ENCODE measurements at regions not wholly inside any gene's neighbourhood (a gene's known extent, or its start where the extent isn't known, plus 50 kb on each side); places are given as distances from the start of the nearest gene placed in this dataset.

DNA sequence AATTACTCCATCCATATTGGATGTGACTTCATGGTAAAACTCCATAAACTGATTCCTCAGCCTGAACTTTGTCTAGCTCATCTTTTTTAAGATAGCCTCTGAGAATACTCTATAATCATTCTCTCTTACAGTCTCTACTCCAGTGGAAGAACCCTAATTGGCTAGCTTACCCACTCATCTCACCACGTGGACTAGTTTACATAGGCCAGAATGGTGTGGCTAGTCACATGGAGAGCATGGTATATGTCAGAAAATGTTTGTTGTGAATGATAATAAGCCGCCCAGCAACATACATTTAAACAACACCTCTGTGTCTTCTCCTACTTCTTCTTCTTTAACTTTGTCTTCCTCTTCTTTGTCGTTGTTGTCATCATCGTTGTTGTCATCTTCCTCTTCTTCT is 389.2 kb upstream of the LRRC3B start:
- TF ChIP-seq, protein P1, sequence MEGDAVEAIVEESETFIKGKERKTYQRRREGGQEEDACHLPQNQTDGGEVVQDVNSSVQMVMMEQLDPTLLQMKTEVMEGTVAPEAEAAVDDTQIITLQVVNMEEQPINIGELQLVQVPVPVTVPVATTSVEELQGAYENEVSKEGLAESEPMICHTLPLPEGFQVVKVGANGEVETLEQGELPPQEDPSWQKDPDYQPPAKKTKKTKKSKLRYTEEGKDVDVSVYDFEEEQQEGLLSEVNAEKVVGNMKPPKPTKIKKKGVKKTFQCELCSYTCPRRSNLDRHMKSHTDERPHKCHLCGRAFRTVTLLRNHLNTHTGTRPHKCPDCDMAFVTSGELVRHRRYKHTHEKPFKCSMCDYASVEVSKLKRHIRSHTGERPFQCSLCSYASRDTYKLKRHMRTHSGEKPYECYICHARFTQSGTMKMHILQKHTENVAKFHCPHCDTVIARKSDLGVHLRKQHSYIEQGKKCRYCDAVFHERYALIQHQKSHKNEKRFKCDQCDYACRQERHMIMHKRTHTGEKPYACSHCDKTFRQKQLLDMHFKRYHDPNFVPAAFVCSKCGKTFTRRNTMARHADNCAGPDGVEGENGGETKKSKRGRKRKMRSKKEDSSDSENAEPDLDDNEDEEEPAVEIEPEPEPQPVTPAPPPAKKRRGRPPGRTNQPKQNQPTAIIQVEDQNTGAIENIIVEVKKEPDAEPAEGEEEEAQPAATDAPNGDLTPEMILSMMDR (IDR thresholded peaks at IDR 0.05), result no peak
- no peak for TF ChIP-seq POLR2A (IDR thresholded peaks at IDR 0.05)
